DND-41 (cell line): ENCODE measurements at regions not wholly inside any gene's neighbourhood (a gene's known extent, or its start where the extent isn't known, plus 50 kb on each side); places are given as distances from the start of the nearest gene placed in this dataset.

Experiments
- CTCF ChIP-seq: IDR thresholded peaks from 2 replicates; pipeline ENCODE4 v1.5.1; 2012; ENCODE audit warnings: borderline replicate concordance, low read length, moderate library complexity, mild to moderate bottlenecking; ENCODE audit not compliant: poor library complexity, severe bottlenecking; ENCODE audit errors: extremely low read depth
- EZH2 ChIP-seq: IDR thresholded peaks from 3 replicates; pipeline ENCODE4 v1.6.1; 2012; ENCODE audit warnings: borderline replicate concordance, low read depth, mild to moderate bottlenecking, moderate library complexity, low read length, inconsistent platforms; ENCODE audit not compliant: severe bottlenecking

GRCh38 chr12:28036940-28037339 is 64.4 kb upstream of the PTHLH start:
- TF ChIP-seq CTCF (no peak), EZH2 (no peak)
